ENCODE measurements at regions not wholly inside any gene's neighbourhood (a gene's known extent, or its start where the extent isn't known, plus 50 kb on each side); places are given as distances from the start of the nearest gene placed in this dataset.
A peak's percentile ranks its signal among the peaks of the same experiment; 100 is the strongest.

DNA sequence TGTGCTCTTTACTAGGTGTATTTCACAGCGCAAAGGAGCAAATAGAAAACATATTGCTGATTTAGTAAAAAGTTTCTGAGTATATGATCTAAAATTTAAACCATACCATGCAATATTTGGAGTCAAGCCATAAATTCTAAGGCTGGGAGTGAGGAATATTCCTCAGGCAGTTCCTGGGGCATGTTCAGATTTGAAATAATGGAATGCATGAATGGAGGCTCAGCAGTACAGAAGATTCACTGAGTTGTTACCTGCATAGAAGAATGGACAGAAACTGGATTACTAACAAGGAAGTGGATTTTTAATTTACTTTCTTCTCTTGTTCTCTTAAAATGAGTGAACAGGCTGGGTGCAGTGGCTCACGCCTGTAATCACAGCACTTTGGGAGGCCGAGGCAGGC is 441.0 kb upstream of the MAP2 start:
- 87% methylated on average over 2 of the region's 3 CpGs for WGBS
- DNase-seq: no peak
- Histone ChIP-seq H2BK5ac (ENCODE audit: low read depth, low read length, poor library complexity, severe bottlenecking) (no peak overlapping the region), H3K18ac (ENCODE audit: low read depth in 1 of 2, low read length in 2 of 2) (no peak overlapping the region), H3K36me3 (ENCODE audit: control insufficient read depth in 1 of 2, insufficient read depth in 2 of 2, low read depth in 1 of 2, low read length in 2 of 2) (no peaks in the 10 kb centered on the region), H4K91ac (ENCODE audit: low read length) (no peak overlapping the region), H3K4me1 (ENCODE audit: control insufficient read depth, insufficient read depth, low read depth, low read length) (no peaks in the 10 kb centered on the region), H2BK120ac (ENCODE audit: low read depth, low read length) (no peak overlapping the region), H3K14ac (ENCODE audit: low read length in 2 of 2) (no peak overlapping the region), H2AK5ac (ENCODE audit: low read length, severe bottlenecking) (no peak overlapping the region), H3K4me3 (ENCODE audit: insufficient read depth in 1 of 2, low read depth in 1 of 2, low read length in 2 of 2) (no peak overlapping the region), H3K23ac (ENCODE audit: low read length in 2 of 2) (no peak overlapping the region), H3K79me1 (replicated peaks; ENCODE audit: low read length, poor library complexity, severe bottlenecking) (no peaks in the 10 kb centered on the region), H3K4ac (ENCODE audit: low read depth in 1 of 2, low read length in 2 of 2) (no peak overlapping the region), H3K9me3 (ENCODE audit: control insufficient read depth, low read length) (peaks cover 8% of the 10 kb centered on the region), H2AFZ (ENCODE audit: low read depth, low read length) (no peak overlapping the region), H3K27ac (ENCODE audit: low read length, poor library complexity, severe bottlenecking) (no peak overlapping the region), H3K27me3 (ENCODE audit: control insufficient read depth in 1 of 2, insufficient read depth in 1 of 2, low read length in 2 of 2) (no peaks in the 10 kb centered on the region), H3K9ac (ENCODE audit: low read length) (no peak overlapping the region), H2BK12ac (ENCODE audit: low read length in 2 of 2) (no peak overlapping the region), H2BK15ac (ENCODE audit: low read depth, poor library complexity, severe bottlenecking) (no peak overlapping the region), H3K4me2 (ENCODE audit: low read length, poor library complexity, severe bottlenecking) (no peak overlapping the region), H4K8ac (ENCODE audit: low read length) (no peak overlapping the region)

DNA sequence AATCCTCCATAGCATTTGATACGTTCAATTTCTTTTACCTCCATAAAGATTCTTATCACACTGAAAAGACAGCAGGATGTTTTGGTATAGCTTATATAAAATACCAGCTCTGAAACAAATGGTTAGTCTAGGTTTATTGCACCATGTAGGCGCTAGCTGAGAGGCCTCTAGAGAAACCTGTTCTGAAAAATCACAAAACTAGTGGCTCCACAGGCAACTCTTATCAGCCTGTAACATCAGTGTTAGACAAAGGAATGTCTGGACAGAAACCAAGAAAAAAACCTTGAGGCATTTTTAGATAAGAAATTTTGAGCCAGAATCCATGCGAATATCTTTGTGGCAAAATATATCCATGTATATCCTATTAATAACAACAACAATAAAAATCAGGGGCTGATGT is 440.4 kb upstream of the MAP2 start:
- Histone ChIP-seq H3K9ac (ENCODE audit: low read length) (no peak overlapping the region), H2AK5ac (ENCODE audit: low read length, severe bottlenecking) (no peak overlapping the region), H3K18ac (ENCODE audit: low read depth in 1 of 2, low read length in 2 of 2) (no peak overlapping the region), H3K4ac (ENCODE audit: low read depth in 1 of 2, low read length in 2 of 2) (no peak overlapping the region), H2BK120ac (ENCODE audit: low read depth, low read length) (no peak overlapping the region), H3K23ac (ENCODE audit: low read length in 2 of 2) (no peak overlapping the region), H3K14ac (ENCODE audit: low read length in 2 of 2) (no peak overlapping the region), H2BK5ac (ENCODE audit: low read depth, low read length, poor library complexity, severe bottlenecking) (no peak overlapping the region), H2BK12ac (ENCODE audit: low read length in 2 of 2) (no peak overlapping the region), H3K4me1 (ENCODE audit: control insufficient read depth, insufficient read depth, low read depth, low read length) (no peaks in the 10 kb centered on the region), H2AFZ (ENCODE audit: low read depth, low read length) (no peak overlapping the region), H3K4me2 (ENCODE audit: low read length, poor library complexity, severe bottlenecking) (no peak overlapping the region), H4K8ac (ENCODE audit: low read length) (no peak overlapping the region), H3K36me3 (ENCODE audit: control insufficient read depth in 1 of 2, insufficient read depth in 2 of 2, low read depth in 1 of 2, low read length in 2 of 2) (no peaks in the 10 kb centered on the region), H2BK15ac (ENCODE audit: low read depth, poor library complexity, severe bottlenecking) (no peak overlapping the region), H3K27ac (ENCODE audit: low read length, poor library complexity, severe bottlenecking) (no peak overlapping the region), H3K27me3 (ENCODE audit: control insufficient read depth in 1 of 2, insufficient read depth in 1 of 2, low read length in 2 of 2) (no peaks in the 10 kb centered on the region), H3K79me1 (replicated peaks; ENCODE audit: low read length, poor library complexity, severe bottlenecking) (no peaks in the 10 kb centered on the region), H3K4me3 (ENCODE audit: insufficient read depth in 1 of 2, low read depth in 1 of 2, low read length in 2 of 2) (no peak overlapping the region), H3K9me3 (ENCODE audit: control insufficient read depth, low read length) (peaks cover 13% of the 10 kb centered on the region), H4K91ac (ENCODE audit: low read length) (no peak overlapping the region)
- WGBS: 100% methylated on average over 1 of the region's 3 CpGs
- no peak for DNase-seq

DNA sequence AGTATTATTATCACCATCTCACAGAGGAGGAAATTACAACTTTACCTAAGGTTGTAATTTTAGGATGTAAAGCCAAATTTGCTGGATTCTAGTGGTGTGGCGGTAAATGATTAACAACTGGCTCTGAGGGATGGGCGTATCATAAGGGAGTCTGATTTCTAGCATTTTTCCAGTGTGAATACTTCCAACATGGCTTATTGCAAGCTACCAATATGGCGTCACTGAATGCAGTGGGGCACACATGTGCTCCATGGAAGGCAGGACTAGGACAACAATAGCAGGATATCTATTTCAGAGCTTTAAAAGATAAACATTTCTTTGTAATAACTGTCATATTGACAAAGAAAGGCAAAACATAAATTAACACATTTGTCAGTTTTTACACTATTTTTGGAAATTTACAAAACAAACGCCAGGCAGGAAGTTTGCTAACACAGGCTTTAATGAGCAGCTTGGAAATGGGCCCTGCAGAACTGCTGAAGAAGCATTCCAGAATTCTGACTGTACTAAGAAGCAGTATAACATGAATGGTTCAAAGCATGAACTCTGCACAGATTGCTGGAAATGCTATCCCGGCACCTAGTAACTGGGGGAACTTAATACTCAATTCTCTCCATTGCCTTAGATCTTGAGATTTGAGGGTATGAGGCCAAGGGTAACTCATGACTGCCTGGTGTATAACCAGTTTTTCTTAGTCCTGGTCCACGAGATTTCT is 439.3 kb upstream of the MAP2 start:
- DNase-seq: no peak
- no peak overlapping the region for H2AK5ac ChIP-seq (ENCODE audit: low read length, severe bottlenecking)
- H3K9ac ChIP-seq (ENCODE audit: low read length): no peak overlapping the region
- no peak overlapping the region for H2BK12ac ChIP-seq (ENCODE audit: low read length in 2 of 2)
- no peaks in the 10 kb centered on the region for H3K27me3 ChIP-seq (ENCODE audit: control insufficient read depth in 1 of 2, insufficient read depth in 1 of 2, low read length in 2 of 2)
- no peak overlapping the region for H3K23ac ChIP-seq (ENCODE audit: low read length in 2 of 2)
- no peak overlapping the region for H2BK5ac ChIP-seq (ENCODE audit: low read depth, low read length, poor library complexity, severe bottlenecking)
- WGBS: 65% methylated on average over 3 of the region's 6 CpGs
- no peaks in the 10 kb centered on the region for H3K79me1 ChIP-seq (replicated peaks; ENCODE audit: low read length, poor library complexity, severe bottlenecking)
- no peak overlapping the region for H3K4me3 ChIP-seq (ENCODE audit: insufficient read depth in 1 of 2, low read depth in 1 of 2, low read length in 2 of 2)
- no peaks in the 10 kb centered on the region for H3K36me3 ChIP-seq (ENCODE audit: control insufficient read depth in 1 of 2, insufficient read depth in 2 of 2, low read depth in 1 of 2, low read length in 2 of 2)
- no peak overlapping the region for H2BK120ac ChIP-seq (ENCODE audit: low read depth, low read length)
- no peak overlapping the region for H3K14ac ChIP-seq (ENCODE audit: low read length in 2 of 2)
- H3K4ac ChIP-seq (ENCODE audit: low read depth in 1 of 2, low read length in 2 of 2): no peak overlapping the region
- H3K4me2 ChIP-seq (ENCODE audit: low read length, poor library complexity, severe bottlenecking): no peak overlapping the region
- peak overlapping the region; percentile 40 for H3K27ac ChIP-seq (ENCODE audit: low read length, poor library complexity, severe bottlenecking)
- H3K18ac ChIP-seq (ENCODE audit: low read depth in 1 of 2, low read length in 2 of 2): no peak overlapping the region
- H2BK15ac ChIP-seq (ENCODE audit: low read depth, poor library complexity, severe bottlenecking): no peak overlapping the region
- no peak overlapping the region for H4K8ac ChIP-seq (ENCODE audit: low read length)
- H3K4me1 ChIP-seq (ENCODE audit: control insufficient read depth, insufficient read depth, low read depth, low read length): no peaks in the 10 kb centered on the region
- H2AFZ ChIP-seq (ENCODE audit: low read depth, low read length): no peak overlapping the region
- peaks cover 15% of the 10 kb centered on the region for H3K9me3 ChIP-seq (ENCODE audit: control insufficient read depth, low read length)
- H4K91ac ChIP-seq (ENCODE audit: low read length): no peak overlapping the region

DNA sequence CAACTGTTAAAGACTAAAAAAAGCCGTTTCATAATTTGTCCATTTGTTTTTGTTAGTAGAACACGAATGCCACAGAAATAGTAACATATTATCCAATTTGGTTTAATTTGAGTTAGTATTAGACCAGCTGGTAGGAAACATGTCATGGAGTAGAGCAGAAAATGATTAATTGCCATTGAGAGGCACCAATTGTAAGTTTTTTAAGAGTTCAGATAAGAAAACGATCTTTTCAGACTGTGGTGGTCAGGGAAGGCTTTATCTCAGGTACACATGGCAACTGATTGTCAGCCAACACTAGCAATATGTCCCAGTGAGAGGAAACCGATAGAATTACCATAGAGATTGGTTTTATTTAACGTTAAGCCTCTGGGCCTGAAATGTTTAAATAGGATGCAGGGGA is 438.2 kb upstream of the MAP2 start:
- Histone ChIP-seq H3K79me1 (replicated peaks; ENCODE audit: low read length, poor library complexity, severe bottlenecking) (no peaks in the 10 kb centered on the region), H3K4me2 (ENCODE audit: low read length, poor library complexity, severe bottlenecking) (no peak overlapping the region), H2BK15ac (ENCODE audit: low read depth, poor library complexity, severe bottlenecking) (no peak overlapping the region), H3K18ac (ENCODE audit: low read depth in 1 of 2, low read length in 2 of 2) (no peak overlapping the region), H2BK120ac (ENCODE audit: low read depth, low read length) (no peak overlapping the region), H3K4me1 (ENCODE audit: control insufficient read depth, insufficient read depth, low read depth, low read length) (no peaks in the 10 kb centered on the region), H3K9ac (ENCODE audit: low read length) (no peak overlapping the region), H2AFZ (ENCODE audit: low read depth, low read length) (no peak overlapping the region), H3K4me3 (ENCODE audit: insufficient read depth in 1 of 2, low read depth in 1 of 2, low read length in 2 of 2) (no peak overlapping the region), H3K23ac (ENCODE audit: low read length in 2 of 2) (no peak overlapping the region), H2BK5ac (ENCODE audit: low read depth, low read length, poor library complexity, severe bottlenecking) (no peak overlapping the region), H2BK12ac (ENCODE audit: low read length in 2 of 2) (no peak overlapping the region), H2AK5ac (ENCODE audit: low read length, severe bottlenecking) (no peak overlapping the region), H3K9me3 (ENCODE audit: control insufficient read depth, low read length) (peaks cover 12% of the 10 kb centered on the region), H3K27me3 (ENCODE audit: control insufficient read depth in 1 of 2, insufficient read depth in 1 of 2, low read length in 2 of 2) (no peaks in the 10 kb centered on the region), H3K4ac (ENCODE audit: low read depth in 1 of 2, low read length in 2 of 2) (no peak overlapping the region), H3K14ac (ENCODE audit: low read length in 2 of 2) (no peak overlapping the region), H3K27ac (ENCODE audit: low read length, poor library complexity, severe bottlenecking) (no peak overlapping the region), H4K91ac (ENCODE audit: low read length) (no peak overlapping the region), H4K8ac (ENCODE audit: low read length) (no peak overlapping the region), H3K36me3 (ENCODE audit: control insufficient read depth in 1 of 2, insufficient read depth in 2 of 2, low read depth in 1 of 2, low read length in 2 of 2) (no peaks in the 10 kb centered on the region)
- WGBS: 62% methylated on average over 3 of the region's 5 CpGs
- no peak for DNase-seq
